ENCODE measurements at regions not wholly inside any gene's neighbourhood (a gene's known extent, or its start where the extent isn't known, plus 50 kb on each side); places are given as distances from the start of the nearest gene placed in this dataset.

DNA sequence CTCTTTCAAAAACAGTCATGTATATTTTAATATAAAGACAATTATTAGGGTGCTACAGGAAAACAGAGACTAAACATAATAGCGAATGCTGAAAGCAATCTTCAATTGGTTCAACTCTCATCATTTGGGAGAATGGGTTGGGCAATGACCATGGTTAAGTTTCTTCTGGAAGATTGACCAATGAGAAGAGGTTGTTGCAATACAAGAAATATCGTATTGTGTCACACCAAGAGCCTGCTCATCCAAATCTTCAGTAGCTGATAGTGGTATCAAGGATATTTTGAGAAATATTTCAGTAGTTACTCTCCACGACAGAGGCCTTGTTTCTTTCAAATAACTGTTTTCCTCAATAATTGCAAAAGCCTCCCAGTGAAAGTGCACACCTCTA, 83.0 kb upstream of the FNDC3A start:
- no peak for DNase-seq

DNA sequence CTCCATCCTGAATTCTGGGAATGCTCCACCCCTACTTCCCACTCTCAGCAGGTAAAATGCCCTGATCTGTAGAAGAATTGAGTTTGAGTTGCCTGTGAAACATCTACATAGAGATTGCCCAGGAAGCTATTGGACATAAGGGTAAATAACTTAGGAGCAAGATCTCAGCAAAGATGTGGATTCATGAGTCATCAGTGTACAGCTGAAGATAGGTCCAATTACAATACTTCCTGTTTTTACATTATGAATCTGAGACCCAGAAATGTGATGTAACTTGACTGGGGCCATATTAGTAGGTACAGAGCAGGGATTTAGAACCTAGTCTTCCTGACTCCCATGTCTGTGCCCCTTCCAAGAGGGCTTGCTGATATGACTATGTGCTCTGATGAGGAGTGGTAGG, 79.4 kb upstream of the FNDC3A start:
- DNase-seq: no peak

DNA sequence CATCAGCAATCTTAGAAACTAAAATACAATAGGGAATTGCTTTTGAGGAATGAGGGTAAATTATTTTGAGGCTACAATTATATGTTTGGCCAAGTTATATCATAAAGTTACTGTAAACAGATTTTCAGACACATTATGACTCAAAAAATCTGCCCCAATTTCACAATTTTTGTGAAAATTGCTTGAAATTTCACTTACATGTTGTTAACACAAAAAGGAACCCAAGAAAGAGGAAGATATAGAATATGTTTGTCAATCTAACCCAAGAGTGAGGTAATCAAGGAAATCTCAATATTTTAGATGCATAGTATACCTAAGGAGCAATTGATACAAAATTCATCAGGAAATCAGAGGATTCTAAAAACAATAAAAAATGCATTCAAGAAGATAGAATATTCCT, 73.9 kb upstream of the FNDC3A start:
- no peak for DNase-seq

DNA sequence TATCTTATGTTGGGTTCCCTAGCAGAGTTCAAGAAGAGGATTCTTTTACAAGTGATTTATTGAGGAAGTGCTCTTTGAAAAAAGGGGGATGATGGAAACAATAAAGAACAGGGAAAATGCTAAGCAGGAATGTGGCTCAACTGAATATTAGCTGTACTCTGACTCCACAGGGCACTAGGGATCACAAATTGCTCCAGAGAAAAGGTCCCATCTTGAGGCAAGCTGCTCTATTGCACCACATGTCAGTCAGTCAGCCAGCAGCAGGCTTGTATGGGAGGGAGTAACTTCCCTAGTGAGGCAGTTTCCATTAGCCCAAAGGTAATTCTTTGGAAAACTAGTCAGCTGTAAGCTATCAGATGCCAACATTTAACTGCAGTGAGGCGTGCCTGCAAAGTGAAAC, 73.3 kb upstream of the FNDC3A start:
- no peak for DNase-seq

DNA sequence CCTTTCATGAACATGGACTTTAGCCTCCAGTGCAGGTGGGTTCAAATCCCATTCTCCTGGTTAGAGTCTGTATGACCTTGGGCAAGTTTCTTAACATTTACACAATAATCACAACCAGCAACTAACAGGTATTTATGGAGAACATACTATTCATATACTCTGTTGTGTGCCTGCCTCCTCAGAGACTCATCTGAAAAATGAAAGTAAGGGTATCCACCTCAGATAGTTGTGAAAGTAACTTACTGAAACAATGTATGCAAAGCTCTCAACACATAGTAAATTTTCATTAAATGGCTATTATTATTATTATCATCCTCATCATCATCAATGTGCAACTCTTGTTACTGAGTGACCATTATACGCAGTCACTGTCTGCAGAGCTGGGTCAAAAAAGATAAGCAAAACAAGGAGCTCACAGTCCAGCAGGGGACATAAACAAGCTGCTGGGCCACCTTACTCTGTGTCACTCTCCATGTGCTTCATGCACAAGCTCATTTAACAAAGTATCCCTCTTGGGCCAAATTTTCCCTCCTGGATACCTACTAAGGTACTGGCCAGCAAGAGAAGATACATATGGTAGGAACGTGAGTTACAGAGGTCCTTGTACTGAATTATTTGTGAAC, 70.9 kb upstream of the FNDC3A start:
- no peak for DNase-seq

DNA sequence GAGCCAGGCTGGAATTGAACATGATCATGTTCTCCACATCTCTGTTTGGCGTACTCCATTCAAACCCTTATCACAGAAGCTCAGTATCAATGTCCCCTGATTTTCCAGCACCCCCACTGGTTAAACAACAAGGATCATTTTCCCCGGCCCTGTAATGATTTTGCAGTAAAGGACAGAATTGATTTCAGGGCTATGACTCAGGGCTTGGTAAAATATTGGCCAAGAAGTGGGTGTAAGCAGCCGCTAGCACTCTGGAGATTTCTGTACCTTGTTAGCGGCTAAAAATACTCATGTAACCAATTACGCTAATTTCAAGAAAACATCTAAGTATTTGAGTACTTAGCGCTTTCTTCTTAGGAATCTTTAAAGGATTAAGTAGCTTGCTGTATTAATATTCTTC, 69.5 kb upstream of the FNDC3A start:
- no peak for DNase-seq

DNA sequence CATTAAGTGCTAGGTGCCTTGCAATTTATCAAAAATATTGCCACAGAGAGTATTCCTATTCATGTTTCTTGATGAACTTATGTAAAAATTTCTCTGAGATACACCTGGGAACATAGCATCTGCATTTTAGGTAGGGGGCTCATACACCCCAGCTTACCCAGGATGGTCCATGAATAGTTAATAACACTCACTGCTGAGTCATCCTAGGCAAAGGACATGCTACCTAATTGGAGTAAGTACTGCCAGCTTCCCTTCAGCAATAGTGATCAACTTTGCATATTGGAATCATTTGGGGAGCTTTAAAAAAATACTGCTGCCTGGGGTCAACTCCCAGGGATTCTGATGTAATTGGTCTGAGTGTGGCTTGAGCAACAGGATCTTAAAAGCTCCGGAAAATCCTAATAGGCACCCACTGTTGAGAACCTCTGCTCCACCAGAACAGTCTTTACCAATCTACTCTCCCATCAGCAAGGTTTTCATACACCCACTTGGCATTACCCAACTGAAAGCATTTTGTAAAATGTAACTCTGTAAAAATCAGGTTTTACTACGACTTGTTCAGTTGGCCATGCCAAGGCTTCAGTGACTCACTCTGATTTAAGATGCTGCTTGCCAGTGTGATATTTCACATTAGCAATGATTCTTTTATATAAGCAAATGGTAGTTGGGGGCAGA, 67.2 kb upstream of the FNDC3A start:
- DNase-seq: no peak

DNA sequence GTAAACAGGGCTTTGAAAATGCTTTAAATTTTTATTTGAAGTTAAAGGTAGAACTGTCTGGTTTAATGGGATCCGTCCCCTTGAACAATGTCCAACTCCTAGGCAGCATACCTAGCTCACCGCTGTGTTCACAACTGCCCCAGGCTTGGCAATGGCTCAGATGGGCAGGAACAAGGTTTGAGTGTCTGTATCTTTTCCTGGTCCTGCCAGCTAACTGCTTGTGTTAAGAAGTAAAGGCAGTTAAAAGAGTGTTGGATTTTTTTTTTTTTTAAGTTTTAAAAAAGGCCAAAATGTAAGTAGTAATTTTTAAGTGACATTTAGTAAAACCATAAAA, 66.7 kb upstream of the FNDC3A start:
- DNase-seq: no peak

DNA sequence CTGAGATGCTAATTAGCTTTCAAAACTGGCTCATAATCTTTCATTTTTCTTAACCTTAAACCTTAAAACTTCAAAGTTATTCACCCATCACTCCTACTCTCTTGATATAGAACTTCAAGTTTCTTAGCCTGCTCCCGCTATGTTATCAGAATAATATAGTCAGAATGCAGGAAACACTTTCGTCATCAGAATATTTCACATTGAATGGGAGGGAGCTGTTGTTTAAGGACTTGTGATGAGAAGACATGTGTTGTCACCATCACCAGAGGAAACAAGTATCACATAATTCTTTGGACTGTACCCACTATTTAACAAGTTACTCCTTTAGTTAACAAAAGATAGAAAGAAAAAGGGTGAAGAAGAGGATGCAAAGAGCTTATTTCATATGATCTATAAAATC, 65.0 kb upstream of the FNDC3A start:
- DNase-seq: no peak

DNA sequence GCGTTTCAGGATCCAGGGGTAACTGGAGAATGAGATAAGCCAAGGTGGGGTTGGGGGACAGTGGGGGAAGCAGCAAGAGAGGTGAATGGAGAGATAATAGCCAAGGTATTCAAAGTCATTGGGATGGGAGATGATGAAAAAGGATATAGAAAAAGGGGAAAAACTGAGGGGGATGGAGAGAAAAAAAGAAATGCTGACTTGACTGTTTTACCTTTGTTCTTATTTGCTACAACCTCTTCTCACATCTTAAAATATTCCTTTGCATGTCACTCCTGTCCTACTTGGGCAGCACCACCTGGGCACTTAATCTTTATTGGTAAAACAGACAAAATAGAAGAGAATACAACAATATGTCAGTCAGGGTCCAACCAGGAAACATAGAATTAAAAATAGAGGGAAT, 56.0 kb upstream of the FNDC3A start:
- DNase-seq: no peak

DNA sequence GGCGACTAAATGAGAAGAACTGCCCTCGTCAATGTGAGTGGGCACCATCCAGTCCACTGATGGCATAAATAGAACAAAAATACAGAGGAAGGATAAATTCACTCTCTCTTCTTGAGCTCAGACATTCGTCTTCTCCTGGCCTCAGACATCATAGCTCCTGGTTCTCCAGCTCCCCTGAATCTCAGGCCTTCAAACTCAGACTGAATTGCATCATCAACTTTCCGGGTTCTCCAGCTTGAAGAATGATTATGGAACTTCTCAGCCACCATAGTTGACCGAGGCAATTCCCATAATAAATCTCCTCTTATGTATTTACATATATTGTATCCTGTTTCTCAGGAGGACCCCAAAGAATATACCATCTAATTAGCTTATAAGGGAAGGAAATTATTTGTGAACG, 55.0 kb upstream of the FNDC3A start:
- DNase-seq: no peak

DNA sequence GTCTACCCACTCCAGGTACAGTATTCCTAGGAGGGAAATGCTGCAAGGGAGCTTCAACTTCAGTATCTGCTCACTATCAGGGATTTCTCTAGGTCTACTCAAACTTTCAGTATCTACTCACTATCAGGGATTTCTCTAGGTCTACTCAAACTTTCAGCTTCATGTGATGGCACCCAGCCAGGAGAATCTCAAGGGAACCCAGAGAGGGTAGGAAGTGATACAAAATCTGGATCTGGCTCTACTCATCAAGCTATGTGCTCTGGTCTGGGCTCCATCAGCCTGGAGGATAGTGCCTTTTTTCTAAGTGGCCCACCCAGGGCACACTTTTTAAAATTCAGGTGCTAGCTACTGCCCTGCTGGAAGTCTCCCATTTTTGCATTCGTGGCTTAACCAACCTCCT, 52.3 kb upstream of the FNDC3A start:
- no peak for DNase-seq

DNA sequence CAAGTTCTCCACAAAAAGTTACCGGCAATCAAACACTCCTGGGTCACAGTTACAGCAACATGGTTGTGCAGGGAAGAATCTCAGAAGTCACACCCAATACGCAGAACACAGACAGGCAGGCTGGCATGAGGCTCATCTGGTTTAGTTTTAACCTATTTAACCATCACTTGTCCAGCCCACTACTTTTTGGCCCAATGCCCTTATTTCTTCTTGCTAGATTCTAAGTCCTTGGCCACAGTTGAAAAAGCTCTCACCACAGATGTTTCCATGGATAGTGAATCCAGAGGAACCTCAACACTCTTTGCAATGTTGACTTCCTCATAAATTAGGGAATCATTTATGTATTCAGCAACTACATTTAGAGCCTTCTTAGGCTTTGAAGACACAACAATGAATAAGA, 50.7 kb upstream of the FNDC3A start:
- no peak for DNase-seq

All from NCI-H2227 treated with DMSO at 0.1 percent for 48 hours (cell line).